NB4 (cell line): ENCODE measurements at regions not wholly inside any gene's neighbourhood (a gene's known extent, or its start where the extent isn't known, plus 50 kb on each side); places are given as distances from the start of the nearest gene placed in this dataset.

Experiments
- DNase-seq: peaks from one replicate; pipeline ENCODE4 v3.0.0; 2010; ENCODE audit warnings: low read depth
- H3K4me3 ChIP-seq: one replicate; pipeline ENCODE4 v1.5.1; 2011; ENCODE audit warnings: mild to moderate bottlenecking, low read depth, low read length, moderate library complexity
- MYC ChIP-seq: IDR thresholded peaks from 2 replicates; pipeline ENCODE4 v1.6.1; 2011; ENCODE audit warnings: low read depth, low read length
- POLR2A ChIP-seq: IDR thresholded peaks from 2 replicates; pipeline ENCODE4 v1.6.1; 2011; ENCODE audit warnings: mild to moderate bottlenecking; ENCODE audit not compliant: insufficient read length; ENCODE audit errors: extremely low read depth
- TF ChIP-seq, protein P1 (sequence below): IDR thresholded peaks from one replicate; pipeline ENCODE4 v1.5.1; 2012; ENCODE audit warnings: low read depth, low read length
- TF ChIP-seq, protein P2 (sequence below): IDR thresholded peaks from 2 replicates; pipeline ENCODE4 v1.6.1; 2011; ENCODE audit warnings: low read depth, low read length

DNA sequence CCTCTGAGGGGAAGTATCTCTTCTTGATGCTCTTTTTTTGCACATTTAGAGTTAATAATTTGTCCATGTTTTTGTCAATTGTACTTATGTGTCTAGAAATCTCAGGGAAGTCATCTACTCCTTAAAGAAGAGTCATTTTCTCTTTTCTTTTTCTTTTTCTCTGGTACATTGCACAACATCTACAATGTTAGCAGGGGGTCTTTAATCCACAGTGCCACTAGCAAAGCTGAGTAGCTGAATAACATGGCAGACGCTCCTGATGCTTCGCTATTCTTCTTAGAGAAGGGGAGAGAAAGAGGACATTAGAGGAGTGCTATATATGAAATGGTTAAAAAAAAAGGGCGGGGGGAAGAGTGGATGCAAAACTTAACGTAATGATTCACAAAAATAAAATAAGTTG lies 399.6 kb upstream of the CWC22 start:
- DNase-seq, result no peak
- H3K4me3 ChIP-seq, result no peak overlapping the region
- TF ChIP-seq MYC (no peak), POLR2A (no peak)
- TF ChIP-seq, protein P1, sequence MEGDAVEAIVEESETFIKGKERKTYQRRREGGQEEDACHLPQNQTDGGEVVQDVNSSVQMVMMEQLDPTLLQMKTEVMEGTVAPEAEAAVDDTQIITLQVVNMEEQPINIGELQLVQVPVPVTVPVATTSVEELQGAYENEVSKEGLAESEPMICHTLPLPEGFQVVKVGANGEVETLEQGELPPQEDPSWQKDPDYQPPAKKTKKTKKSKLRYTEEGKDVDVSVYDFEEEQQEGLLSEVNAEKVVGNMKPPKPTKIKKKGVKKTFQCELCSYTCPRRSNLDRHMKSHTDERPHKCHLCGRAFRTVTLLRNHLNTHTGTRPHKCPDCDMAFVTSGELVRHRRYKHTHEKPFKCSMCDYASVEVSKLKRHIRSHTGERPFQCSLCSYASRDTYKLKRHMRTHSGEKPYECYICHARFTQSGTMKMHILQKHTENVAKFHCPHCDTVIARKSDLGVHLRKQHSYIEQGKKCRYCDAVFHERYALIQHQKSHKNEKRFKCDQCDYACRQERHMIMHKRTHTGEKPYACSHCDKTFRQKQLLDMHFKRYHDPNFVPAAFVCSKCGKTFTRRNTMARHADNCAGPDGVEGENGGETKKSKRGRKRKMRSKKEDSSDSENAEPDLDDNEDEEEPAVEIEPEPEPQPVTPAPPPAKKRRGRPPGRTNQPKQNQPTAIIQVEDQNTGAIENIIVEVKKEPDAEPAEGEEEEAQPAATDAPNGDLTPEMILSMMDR, result no peak
- TF ChIP-seq, protein P2, sequence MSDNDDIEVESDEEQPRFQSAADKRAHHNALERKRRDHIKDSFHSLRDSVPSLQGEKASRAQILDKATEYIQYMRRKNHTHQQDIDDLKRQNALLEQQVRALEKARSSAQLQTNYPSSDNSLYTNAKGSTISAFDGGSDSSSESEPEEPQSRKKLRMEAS, result no peak

DNA sequence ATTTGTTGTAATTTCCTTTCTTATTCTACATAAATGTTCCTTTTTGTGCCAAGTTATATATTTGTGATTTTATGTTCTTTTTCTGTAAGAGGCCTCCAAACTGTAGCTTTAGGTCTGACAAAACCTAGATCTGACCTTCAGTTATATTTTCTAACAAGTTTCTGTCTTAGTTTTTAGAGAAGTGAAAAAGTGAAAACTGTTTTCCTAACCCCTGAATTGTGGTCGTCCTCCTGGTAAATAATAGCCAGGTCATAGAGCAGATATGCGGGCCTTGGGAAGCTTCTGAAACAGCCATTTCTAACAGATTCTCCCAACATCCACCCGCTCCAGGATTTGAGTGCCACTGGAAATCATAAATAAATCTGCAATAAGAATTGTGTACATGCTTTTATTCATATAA lies 398.4 kb upstream of the CWC22 start:
- TF ChIP-seq, protein P2, result no peak
- TF ChIP-seq POLR2A, result no peak
- TF ChIP-seq, protein P1, result no peak
- TF ChIP-seq MYC, result no peak
- DNase-seq, result no peak

DNA sequence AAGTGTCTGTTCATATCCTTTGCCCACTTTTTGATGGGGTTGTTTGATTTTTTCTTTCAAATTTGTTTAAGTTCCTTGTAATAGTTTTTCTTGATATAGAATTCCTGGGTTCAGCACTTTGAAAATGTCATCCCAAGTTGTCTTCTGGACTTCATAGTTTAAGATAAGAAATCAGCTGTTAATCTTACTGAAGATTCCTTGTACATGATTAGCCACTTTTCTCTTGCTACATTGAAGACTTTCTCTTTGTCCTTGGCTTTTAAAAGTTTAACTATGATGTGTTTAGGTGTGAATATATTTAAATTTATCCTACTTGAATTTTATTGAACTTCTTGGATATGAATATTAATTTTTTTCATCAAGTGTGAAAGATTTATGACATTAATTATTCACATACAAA lies 387.2 kb upstream of the CWC22 start:
- TF ChIP-seq, protein P2, result no peak
- TF ChIP-seq MYC (no peak), POLR2A (no peak)
- TF ChIP-seq, protein P1, result no peak
- DNase-seq, result no peak
- no peak overlapping the region for H3K4me3 ChIP-seq

More for the DNA sequence above, 398.4 kb upstream of the CWC22 start:
- H3K4me3 ChIP-seq, result no peak overlapping the region

DNA sequence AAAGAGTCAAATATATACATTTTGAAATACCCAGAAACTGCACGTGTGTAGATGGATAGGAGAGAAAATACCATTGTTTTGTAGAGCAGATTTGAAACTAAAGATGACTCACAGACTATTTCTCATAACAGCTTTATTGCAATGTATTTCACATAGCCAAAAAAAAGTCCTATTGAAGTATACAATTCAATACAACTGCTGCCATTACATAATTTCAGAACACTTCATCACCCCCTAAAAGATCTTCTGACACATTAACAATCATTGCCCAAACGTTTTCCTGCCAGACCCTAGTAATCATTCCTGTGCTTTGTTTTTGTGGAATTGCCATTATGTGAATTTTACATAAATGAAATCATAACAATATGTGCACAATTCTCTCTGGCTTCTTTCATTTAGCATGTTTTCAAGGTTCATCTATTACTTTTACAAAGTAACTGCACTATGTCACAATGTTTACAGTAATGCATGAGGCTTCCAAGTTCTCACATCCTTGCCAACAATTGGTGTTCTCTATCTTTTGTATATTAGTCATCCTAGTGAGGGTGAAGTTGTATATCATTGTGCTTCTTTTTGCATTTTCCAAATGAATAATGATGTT lies 378.6 kb upstream of the CWC22 start:
- TF ChIP-seq POLR2A, result no peak
- no peak overlapping the region for H3K4me3 ChIP-seq
- DNase-seq, result no peak

DNA sequence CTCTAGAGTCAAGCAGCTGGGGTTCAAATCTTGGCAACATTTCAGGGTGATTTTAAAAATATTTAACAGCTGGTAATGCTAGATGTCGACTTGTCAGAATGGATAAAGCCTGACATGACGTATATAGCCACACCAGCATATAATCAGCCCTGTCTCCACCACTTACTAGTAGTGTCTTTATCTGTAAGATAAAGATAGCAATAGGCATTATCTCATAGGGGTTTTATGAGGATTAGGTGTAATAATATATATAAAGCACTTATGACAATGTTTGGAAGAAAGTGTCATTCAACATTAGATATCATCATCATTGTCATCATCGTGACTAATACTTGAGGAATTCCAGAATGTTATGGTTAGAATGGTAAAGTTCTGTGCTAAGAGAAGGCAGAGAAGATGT lies 369.0 kb upstream of the CWC22 start:
- TF ChIP-seq, protein P2, result no peak
- TF ChIP-seq POLR2A (no peak), MYC (no peak)
- TF ChIP-seq, protein P1, result no peak
- no peak for DNase-seq

DNA sequence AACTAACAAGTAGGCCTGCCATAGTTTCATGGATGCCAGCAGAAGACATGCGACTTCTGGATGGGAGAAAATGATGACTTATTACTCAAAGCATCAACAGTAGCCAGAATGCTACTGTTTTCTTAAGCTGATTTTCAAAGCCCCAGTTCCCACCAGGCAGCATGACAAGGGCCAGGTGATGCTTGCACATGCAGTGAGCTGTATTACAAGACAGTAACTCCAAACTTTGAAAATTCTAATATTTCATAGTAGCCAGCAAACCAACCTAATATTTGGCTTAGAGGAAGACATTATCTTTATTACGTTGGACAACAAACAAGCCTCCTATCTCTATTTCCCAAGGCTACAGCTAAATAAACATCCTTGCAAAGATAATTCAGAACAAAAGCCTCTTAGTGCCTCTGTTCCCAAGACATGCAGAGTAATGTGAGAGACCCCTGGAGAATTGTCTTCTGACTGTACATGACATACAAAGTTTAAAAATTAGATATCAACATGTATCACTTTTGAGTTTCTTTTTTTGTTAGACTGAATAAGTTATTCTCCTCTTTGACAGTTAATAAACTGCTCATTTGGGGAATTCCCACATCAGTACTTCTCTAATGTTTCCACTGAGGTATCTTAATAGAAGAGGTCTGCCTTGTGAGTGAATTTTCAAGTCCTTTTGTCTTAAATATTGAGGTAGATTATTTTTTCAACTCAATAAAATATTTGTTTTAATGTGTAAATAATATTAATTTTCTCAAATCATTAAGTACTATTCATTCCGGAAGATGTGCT lies 367.6 kb upstream of the CWC22 start:
- no peak overlapping the region for H3K4me3 ChIP-seq
- DNase-seq, result no peak
- TF ChIP-seq MYC (no peak), POLR2A (no peak)
- TF ChIP-seq, protein P2, result no peak
- TF ChIP-seq, protein P1, result no peak

More for the DNA sequence above, 369.0 kb upstream of the CWC22 start:
- no peak overlapping the region for H3K4me3 ChIP-seq
